ENCODE measurements at regions not wholly inside any gene's neighbourhood (a gene's known extent, or its start where the extent isn't known, plus 50 kb on each side); places are given as distances from the start of the nearest gene placed in this dataset.
"Not testable (repeated sequence)": the region's sequence is repeated elsewhere in the genome, so short reads cannot be mapped to it uniquely, and the experiment has no call there.

DNA sequence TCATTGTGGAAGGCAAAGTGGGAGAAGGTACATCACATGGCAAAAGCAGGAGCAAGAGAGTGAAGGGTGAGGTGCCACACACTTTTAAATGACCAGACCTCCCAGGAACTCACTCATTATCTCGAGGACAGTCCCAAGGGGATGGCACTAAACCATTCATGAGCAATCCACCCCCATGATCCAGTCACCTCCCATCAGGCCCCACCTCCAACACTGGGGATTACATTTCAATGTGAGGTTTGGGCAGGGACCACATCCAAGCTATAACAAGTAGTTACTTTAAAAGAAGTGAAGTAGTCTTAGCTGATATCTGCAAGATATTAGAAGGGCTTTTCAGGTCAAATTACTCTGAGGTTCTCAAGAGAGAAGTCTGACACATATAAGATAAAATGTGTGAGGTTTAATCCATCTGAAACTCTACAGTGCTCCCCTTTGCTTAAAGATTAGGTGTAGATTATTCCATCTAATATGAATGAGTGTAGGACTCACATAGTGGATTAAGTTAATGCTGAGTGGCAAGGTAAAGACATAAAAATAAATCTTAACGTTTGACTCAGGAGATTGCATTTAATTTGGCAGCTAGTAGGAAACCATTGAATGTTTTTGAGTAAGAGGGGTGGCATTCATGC, 130.8 kb downstream of the TMX1 start (continued):
- TF ChIP-seq EZH2phosphoT487 (IDR thresholded peaks at IDR 0.05; ENCODE audit: unreplicated experiment) (no peak), CREB1 (CRISPR knock-in tag; IDR thresholded peaks at IDR 0.05; ENCODE audit: low read depth) (no peak), EZH2 (IDR thresholded peaks at IDR 0.05; ENCODE audit: low read depth, unreplicated experiment) (no peak)
- TF ChIP-seq, protein P1, sequence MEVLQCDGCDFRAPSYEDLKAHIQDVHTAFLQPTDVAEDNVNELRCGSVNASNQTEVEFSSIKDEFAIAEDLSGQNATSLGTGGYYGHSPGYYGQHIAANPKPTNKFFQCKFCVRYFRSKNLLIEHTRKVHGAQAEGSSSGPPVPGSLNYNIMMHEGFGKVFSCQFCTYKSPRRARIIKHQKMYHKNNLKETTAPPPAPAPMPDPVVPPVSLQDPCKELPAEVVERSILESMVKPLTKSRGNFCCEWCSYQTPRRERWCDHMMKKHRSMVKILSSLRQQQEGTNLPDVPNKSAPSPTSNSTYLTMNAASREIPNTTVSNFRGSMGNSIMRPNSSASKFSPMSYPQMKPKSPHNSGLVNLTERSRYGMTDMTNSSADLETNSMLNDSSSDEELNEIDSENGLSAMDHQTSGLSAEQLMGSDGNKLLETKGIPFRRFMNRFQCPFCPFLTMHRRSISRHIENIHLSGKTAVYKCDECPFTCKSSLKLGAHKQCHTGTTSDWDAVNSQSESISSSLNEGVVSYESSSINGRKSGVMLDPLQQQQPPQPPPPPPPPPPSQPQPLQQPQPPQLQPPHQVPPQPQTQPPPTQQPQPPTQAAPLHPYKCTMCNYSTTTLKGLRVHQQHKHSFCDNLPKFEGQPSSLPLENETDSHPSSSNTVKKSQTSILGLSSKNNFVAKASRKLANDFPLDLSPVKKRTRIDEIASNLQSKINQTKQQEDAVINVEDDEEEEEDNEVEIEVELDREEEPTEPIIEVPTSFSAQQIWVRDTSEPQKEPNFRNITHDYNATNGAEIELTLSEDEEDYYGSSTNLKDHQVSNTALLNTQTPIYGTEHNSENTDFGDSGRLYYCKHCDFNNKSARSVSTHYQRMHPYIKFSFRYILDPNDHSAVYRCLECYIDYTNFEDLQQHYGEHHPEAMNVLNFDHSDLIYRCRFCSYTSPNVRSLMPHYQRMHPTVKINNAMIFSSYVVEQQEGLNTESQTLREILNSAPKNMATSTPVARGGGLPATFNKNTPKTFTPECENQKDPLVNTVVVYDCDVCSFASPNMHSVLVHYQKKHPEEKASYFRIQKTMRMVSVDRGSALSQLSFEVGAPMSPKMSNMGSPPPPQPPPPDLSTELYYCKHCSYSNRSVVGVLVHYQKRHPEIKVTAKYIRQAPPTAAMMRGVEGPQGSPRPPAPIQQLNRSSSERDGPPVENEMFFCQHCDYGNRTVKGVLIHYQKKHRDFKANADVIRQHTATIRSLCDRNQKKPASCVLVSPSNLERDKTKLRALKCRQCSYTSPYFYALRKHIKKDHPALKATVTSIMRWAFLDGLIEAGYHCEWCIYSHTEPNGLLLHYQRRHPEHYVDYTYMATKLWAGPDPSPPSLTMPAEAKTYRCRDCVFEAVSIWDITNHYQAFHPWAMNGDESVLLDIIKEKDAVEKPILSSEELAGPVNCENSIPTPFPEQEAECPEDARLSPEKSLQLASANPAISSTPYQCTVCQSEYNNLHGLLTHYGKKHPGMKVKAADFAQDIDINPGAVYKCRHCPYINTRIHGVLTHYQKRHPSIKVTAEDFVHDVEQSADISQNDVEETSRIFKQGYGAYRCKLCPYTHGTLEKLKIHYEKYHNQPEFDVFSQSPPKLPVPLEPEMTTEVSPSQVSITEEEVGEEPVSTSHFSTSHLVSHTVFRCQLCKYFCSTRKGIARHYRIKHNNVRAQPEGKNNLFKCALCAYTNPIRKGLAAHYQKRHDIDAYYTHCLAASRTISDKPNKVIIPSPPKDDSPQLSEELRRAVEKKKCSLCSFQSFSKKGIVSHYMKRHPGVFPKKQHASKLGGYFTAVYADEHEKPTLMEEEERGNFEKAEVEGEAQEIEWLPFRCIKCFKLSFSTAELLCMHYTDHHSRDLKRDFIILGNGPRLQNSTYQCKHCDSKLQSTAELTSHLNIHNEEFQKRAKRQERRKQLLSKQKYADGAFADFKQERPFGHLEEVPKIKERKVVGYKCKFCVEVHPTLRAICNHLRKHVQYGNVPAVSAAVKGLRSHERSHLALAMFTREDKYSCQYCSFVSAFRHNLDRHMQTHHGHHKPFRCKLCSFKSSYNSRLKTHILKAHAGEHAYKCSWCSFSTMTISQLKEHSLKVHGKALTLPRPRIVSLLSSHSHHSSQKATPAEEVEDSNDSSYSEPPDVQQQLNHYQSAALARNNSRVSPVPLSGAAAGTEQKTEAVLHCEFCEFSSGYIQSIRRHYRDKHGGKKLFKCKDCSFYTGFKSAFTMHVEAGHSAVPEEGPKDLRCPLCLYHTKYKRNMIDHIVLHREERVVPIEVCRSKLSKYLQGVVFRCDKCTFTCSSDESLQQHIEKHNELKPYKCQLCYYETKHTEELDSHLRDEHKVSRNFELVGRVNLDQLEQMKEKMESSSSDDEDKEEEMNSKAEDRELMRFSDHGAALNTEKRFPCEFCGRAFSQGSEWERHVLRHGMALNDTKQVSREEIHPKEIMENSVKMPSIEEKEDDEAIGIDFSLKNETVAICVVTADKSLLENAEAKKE (CRISPR knock-in tag; IDR thresholded peaks at IDR 0.05) = no peak

DNA sequence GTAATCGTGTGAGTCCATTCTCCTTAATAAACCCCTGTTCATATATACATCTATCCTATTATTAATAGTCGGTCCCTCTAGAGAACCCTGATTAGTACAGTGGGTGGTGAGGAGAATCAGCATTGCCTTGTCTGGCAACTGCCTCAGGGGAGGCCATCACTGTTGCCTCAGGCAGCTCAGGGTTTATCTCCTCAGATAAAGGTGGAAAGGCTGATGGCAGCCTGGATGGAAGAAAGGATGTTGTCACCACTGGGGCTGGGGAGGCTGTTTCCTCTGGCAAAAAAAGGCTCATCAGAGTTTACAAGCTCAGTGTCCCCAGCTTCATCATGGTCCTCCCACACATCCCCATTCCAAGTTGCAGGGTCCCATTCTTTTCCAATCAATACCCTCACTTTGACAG, 137.1 kb downstream of the TMX1 start:
- H3K4me1 ChIP-seq (ENCODE audit: insufficient read depth); H3K79me2 ChIP-seq (replicated peaks; ENCODE audit: insufficient read depth); H3K4me3 ChIP-seq; H3K27ac ChIP-seq (ENCODE audit: low read depth); H3K9me2 ChIP-seq (ENCODE audit: insufficient read depth); H2AFZ ChIP-seq; H4K20me1 ChIP-seq (replicated peaks; ENCODE audit: insufficient read depth); H3K36me3 Mint-ChIP-seq (ENCODE audit: low read depth); ATAC-seq; H3K27me3 Mint-ChIP-seq (ENCODE audit: insufficient read depth, low read depth, poor library complexity); H3K27ac Mint-ChIP-seq; H3K4me1 Mint-ChIP-seq; DNase-seq (ENCODE audit: low spot score); H3K4me2 ChIP-seq; H3K4me3 Mint-ChIP-seq; H3K9me3 Mint-ChIP-seq; H3F3A ChIP-seq (replicated peaks; ENCODE audit: low read depth); H3K27me3 ChIP-seq (ENCODE audit: insufficient read depth); H3K36me3 ChIP-seq (ENCODE audit: insufficient read depth): not testable (repeated sequence)

- no peak overlapping the region for H3K4me2 ChIP-seq
- Mint-ChIP-seq H3K4me3 (no peak overlapping the region), H3K36me3 (ENCODE audit: low read depth) (no peaks in the 10 kb centered on the region), H3K4me1 (no peaks in the 10 kb centered on the region), H3K27me3 (ENCODE audit: insufficient read depth, low read depth, poor library complexity) (peaks cover 2% of the 10 kb centered on the region), H3K27ac (no peak overlapping the region), H3K9me3 (no peaks in the 10 kb centered on the region)
- no peaks in the 10 kb centered on the region for H3K9me2 ChIP-seq (ENCODE audit: insufficient read depth)
- ATAC-seq (no peak), DNase-seq (ENCODE audit: low spot score) (no peak)
- H3K36me3 ChIP-seq (ENCODE audit: insufficient read depth) = no peaks in the 10 kb centered on the region
- no peaks in the 10 kb centered on the region for H3K4me1 ChIP-seq (ENCODE audit: insufficient read depth)
- H3K27ac ChIP-seq (ENCODE audit: low read depth) = no peak overlapping the region
- H2AFZ ChIP-seq = no peak overlapping the region
- H3K27me3 ChIP-seq (ENCODE audit: insufficient read depth) = no peaks in the 10 kb centered on the region
- no peaks in the 10 kb centered on the region for H3K79me2 ChIP-seq (replicated peaks; ENCODE audit: insufficient read depth)
- H4K20me1 ChIP-seq (replicated peaks; ENCODE audit: insufficient read depth) = no peaks in the 10 kb centered on the region
- no peak overlapping the region for H3K4me3 ChIP-seq
- no peaks in the 10 kb centered on the region for H3F3A ChIP-seq (replicated peaks; ENCODE audit: low read depth)
- TF ChIP-seq EZH2 (IDR thresholded peaks at IDR 0.05; ENCODE audit: low read depth, unreplicated experiment) = no peak
- TF ChIP-seq, protein P1 (CRISPR knock-in tag; IDR thresholded peaks at IDR 0.05) = no peak
- TF ChIP-seq CREB1 (CRISPR knock-in tag; IDR thresholded peaks at IDR 0.05; ENCODE audit: low read depth) = no peak
Measured at GRCh38 chr14:51382506-51382905, 142.5 kb downstream of the TMX1 start.
